Hematopoietic multipotent progenitor cell treated with erythropoietin and hydrocortisone succinate and interleukin-3 and kit ligand, for 15 days (in vitro differentiated cells): ENCODE measurements at regions not wholly inside any gene's neighbourhood (a gene's known extent, or its start where the extent isn't known, plus 50 kb on each side); places are given as distances from the start of the nearest gene placed in this dataset.

Experiments
- DNase-seq: peaks from one replicate; pipeline ENCODE4 v3.0.0-alpha.2; 2015; ENCODE audit warnings: low spot score

- DNase-seq = no peak
Measured at GRCh38 chr7:138254444-138254843, 178.2 kb downstream of the AKR1D1 start.

- no peak for DNase-seq
Measured at GRCh38 chr7:138257459-138258196, 181.4 kb downstream of the AKR1D1 start.

- DNase-seq = no peak
Measured at GRCh38 chr7:138258197-138258559, 181.9 kb downstream of the AKR1D1 start.

- no peak for DNase-seq
Measured at GRCh38 chr7:138259675-138260074, 183.4 kb downstream of the AKR1D1 start.

DNA sequence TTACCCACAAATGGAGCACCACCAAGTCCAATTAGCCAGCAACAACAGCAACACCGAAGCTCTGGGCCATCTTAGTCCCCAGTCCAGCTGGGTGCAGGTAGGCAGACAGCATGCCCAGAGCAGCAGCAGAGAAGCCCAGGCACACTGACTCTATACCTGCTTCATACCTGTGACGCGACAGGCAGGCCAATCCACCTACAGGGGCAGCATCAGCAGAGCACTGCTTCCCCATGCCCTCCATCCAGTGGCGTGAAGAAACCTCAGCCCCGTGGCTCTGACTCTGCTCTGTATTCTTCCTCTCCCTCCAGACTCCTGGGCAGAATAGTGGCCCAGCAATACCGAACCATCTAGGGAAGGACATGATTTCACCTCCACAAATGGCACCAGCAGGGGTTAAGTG lies 191.7 kb downstream of the AKR1D1 start:
- DNase-seq = no peak

DNA sequence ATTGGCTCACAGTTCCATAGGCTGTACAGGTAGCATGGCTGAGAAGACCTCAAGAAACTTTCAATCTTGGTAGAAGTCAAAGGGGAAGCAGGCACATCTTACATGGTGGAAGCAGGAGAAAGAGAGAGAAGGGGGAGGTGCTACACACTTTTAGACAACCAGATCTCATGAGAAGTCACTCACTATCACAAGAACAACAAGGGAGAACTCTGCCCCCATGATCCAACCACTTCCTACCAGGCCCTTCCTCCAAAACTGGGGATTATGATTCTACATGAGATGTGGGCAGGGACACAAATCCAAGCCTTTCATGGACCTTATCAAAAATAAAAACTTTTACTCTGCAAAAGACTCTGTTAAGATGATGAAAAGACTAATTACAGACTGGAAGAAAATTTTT lies 183.2 kb upstream of the TRIM24 start:
- DNase-seq = no peak

DNA sequence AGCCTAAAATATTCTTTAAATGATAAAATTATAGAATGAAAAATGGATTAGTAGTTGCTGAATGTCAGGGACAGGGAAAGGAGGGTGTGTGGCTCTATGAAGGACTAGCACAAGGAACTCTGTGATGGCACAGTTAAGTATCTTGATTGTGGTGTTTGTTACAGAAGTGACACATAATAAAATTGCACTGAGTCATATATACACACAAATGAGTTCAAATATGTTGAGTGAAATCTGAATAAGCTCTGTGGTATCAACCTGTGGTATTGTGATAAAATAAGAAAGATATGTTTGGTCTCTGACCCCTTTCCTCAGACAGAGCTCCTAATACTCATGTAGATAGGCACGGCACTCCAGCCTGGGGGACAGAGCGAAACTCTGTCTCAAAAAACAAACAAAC lies 181.5 kb upstream of the TRIM24 start:
- DNase-seq = no peak

GRCh38 chr7:138282997-138283396 lies 177.1 kb upstream of the TRIM24 start:
- DNase-seq = no peak

DNA sequence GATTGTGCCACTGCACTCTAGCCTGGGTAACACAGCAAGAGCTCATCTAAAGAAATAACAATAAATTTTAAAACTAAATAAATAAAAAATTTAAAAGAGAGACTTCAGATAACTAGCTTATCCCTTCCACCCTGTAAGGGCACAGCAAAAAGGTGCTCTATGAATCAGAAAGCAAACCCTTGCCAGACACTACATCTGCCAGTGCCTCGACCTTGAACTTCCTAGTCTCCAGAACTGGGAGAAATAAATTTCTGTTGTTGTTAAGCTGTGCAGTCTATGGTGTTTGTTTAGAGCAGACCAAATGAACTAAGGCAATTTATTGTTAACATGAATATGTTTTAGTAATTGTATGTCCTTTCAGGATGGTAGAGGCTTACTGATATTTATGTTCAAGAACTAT lies 174.9 kb upstream of the TRIM24 start:
- DNase-seq = no peak

DNA sequence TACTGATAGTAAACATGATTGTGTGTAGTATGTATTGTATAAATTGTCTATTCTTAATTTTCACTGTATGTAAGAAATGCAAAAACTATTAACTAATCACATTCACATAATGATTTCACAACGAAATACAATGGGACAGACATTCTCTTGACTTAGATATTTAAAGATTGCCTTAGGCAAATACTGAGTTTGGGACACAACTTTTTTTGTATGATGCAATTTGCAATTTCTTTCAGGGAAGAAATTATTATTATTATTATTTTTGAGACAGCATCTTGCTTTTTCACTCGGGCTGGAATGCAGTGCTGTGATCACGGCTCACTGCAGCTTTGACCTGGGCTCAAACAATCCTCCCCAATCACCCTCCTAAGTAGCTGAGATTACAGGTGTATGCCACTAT lies 173.2 kb upstream of the TRIM24 start:
- DNase-seq = no peak

GRCh38 chr7:138287549-138287948 lies 172.5 kb upstream of the TRIM24 start:
- DNase-seq = no peak

- DNase-seq = no peak
Measured at GRCh38 chr7:138289082-138289481, 171.0 kb upstream of the TRIM24 start.

DNA sequence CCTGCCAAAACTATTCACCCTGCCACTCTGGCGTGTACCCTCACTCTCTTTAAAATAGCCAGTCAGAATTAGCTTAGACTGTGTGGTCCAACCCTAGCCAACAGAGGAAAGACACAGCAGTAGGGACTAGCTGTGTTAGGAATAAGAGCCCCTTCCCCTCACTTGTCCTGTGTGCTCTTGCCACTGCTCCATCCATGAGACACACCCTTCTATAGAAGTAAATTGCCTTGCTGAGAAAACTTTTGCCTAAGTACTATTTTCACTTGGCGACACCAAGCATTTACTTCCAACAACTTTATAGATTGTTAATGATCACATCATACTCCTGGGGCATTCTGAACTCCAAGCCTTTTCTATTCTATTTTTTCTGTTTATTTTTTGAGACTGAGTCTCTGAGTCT lies 170.2 kb upstream of the TRIM24 start:
- DNase-seq = no peak

GRCh38 chr7:138292951-138293350 lies 167.1 kb upstream of the TRIM24 start:
- DNase-seq = no peak

- DNase-seq = no peak
Measured at GRCh38 chr7:138295049-138295637, 164.9 kb upstream of the TRIM24 start.

- DNase-seq = no peak
Measured at GRCh38 chr7:138297526-138297925, 162.5 kb upstream of the TRIM24 start.

- DNase-seq = no peak
Measured at GRCh38 chr7:138299066-138299465, 161.0 kb upstream of the TRIM24 start.

GRCh38 chr7:138303230-138304070 lies 156.6 kb upstream of the TRIM24 start:
- no peak for DNase-seq

DNA sequence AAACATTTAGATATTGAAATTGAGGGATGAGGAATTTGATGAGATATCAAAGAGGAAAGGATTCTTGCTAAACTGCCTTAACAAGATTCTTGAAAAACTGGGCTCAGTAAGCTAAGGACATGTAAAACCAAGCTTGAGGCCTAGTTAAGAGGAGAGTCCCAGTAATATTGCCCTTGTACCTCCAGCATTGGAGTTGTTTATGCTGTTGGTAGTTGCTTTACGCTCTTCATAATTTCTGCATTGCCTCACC lies 156.1 kb upstream of the TRIM24 start:
- DNase-seq = no peak

DNA sequence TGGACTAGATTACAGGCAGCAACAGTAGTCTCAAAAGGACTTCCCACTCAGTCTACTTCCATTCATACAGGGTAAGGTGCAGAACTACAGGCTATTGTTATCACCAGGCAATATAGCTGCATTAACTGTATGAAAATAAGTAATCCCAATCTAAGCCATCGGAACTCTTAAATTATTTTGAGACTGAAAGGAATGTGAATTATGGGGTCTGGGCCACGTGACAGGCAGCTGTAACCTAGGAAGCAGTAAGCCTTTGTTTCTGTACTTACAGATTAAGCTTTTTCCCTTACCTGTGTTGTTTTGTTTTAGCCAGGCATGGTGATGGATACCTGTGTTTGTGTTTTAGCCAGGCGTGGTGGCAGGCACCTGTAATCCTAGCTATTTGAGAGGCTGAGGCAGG lies 152.4 kb upstream of the TRIM24 start:
- no peak for DNase-seq

DNA sequence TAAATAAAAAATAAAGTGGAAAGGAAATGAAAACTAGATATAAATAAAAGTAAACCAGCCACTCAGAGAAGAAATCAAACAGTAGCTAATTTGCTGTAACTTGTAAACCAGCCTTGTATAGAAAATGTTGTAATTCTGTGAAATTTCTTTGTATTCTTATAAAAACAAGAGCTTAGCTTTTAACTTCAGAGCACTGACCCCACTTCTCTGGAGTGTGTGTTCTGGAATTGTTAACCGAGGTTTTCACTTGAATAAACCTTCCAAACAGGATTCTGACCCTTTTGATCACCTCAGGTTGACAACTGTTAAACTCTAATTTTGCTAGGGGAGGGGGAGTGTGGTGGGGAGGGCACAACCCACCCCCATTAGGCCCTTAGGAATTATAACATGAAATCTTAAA lies 151.9 kb upstream of the TRIM24 start:
- DNase-seq = no peak

GRCh38 chr7:138309186-138309585 lies 150.9 kb upstream of the TRIM24 start:
- no peak for DNase-seq

DNA sequence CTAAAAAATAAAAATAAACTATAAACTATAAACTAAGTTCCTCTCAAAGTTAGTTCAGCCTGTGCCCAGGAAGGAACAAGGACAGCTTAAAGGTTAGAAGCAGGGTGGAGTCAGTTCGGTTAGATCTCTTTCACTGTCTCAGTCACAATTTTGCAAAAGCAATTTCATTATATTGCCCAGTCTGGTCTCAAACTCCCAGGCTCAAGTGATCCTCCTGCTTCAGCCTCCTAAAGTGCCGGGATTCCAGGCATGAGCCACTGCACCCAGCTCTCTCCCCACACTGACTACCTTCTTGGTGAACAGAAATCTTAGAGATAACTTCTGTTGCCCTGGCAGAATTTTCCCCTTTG lies 146.3 kb upstream of the TRIM24 start:
- DNase-seq = no peak
